ENCODE measurements at regions not wholly inside any gene's neighbourhood (a gene's known extent, or its start where the extent isn't known, plus 50 kb on each side); places are given as distances from the start of the nearest gene placed in this dataset.

DNA sequence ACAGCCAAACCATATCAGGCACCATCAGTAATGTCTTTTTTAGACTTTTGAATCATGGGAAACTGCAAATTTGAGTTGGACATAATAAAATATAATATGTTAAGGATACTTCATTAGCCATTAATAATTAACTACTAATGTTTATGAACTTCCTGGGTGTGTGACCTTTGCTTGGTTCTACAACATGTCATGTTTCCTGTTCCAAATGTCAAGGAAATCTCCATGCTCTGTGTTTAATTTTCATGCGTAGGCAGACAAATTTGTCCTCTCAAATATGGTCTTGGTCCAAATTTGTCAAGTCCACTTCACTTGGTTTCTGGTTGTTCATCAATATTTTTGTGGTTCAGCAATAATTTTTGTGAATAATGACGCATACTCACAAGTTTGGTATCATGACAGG, 410.5 kb downstream of the BMP2 start:
- TF ChIP-seq CTCF (IDR thresholded peaks at IDR 0.05; ENCODE audit: control extremely low read depth, extremely low read depth): no peak
- ATAC-seq (ENCODE audit: insufficient read depth, low FRiP score) (no peak), DNase-seq (no peak)
- Histone ChIP-seq H3K27ac (ENCODE audit: low read depth in 1 of 2, low read length in 1 of 2) (no peak overlapping the region), H3K36me3 (ENCODE audit: control insufficient read depth in 4 of 4, insufficient read depth in 4 of 4, low read length in 4 of 4) (no peaks in the 10 kb centered on the region), H3K9ac (ENCODE audit: insufficient read depth in 1 of 2, low read length in 2 of 2) (no peak overlapping the region), H3K4me1 (ENCODE audit: control insufficient read depth in 5 of 5, insufficient read depth in 5 of 5, low read length in 5 of 5) (no peaks in the 10 kb centered on the region), H3K9me3 (ENCODE audit: control insufficient read depth in 4 of 4, insufficient read depth in 3 of 4, low read length in 3 of 4) (peaks cover 0 to 5% (median 0%) of the 10 kb centered on the region in 4 donors), H3K27me3 (ENCODE audit: control insufficient read depth in 3 of 3, insufficient read depth in 3 of 3, low read length in 2 of 3) (no peaks in the 10 kb centered on the region), H3K4me3 (no peak overlapping the region)
- 66 to 86% methylated on average over 2 of the region's 2 CpGs for WGBS, 2 donors

DNA sequence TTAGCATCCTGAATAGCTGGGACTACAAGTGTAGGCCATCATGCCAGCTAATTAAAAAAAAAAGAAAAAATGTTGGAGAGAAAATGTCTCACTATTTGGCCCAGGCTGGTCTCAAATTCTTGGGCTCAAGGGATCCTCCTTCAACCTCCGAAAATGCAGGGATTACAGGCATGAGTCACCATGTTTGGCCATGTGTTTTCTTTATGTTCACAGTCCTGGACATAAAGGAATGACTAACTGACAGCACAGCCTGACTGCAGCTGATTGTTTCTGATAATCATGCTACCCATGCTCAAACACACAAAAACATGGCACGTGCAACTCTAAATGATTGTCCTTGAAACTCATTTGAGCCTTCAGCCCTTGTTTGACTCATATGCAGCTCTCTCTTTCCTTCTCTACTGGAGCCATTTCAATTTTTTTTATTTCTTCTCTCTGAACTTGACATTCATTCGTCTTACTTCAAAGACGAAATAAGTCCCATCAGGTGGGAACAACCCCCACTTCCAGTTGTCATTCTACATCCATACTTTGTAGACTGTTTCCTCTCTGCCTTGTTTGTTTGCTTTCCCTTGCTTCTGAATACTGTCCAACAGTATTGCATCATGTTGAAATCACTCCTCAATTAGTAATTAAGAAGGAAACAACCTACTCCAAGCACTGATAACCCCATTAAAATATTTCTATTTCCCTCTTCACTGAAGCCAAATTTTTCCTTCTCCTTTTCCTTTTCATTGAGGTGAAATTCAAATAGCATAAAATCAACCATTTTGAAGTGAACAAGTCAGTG, 413.0 kb downstream of the BMP2 start:
- peaks cover 0 to 5% (median 0%) of the 10 kb centered on the region in 4 donors for H3K9me3 ChIP-seq (ENCODE audit: control insufficient read depth in 4 of 4, insufficient read depth in 3 of 4, low read length in 3 of 4)
- WGBS, 2 donors: 63 to 78% methylated on average over 4 of the region's 4 CpGs
- no peak overlapping the region for H3K9ac ChIP-seq (ENCODE audit: insufficient read depth in 1 of 2, low read length in 2 of 2)
- no peaks in the 10 kb centered on the region for H3K4me1 ChIP-seq (ENCODE audit: control insufficient read depth in 5 of 5, insufficient read depth in 5 of 5, low read length in 5 of 5)
- no peak overlapping the region for H3K4me3 ChIP-seq
- H3K27me3 ChIP-seq (ENCODE audit: control insufficient read depth in 3 of 3, insufficient read depth in 3 of 3, low read length in 2 of 3): no peaks in the 10 kb centered on the region
- H3K36me3 ChIP-seq (ENCODE audit: control insufficient read depth in 4 of 4, insufficient read depth in 4 of 4, low read length in 4 of 4): no peaks in the 10 kb centered on the region
- DNase-seq (no peak), ATAC-seq (ENCODE audit: insufficient read depth, low FRiP score) (no peak)
- no peak for TF ChIP-seq CTCF (IDR thresholded peaks at IDR 0.05; ENCODE audit: control extremely low read depth, extremely low read depth)
- no peak overlapping the region for H3K27ac ChIP-seq (ENCODE audit: low read depth in 1 of 2, low read length in 1 of 2)

- H3K36me3 ChIP-seq (ENCODE audit: control insufficient read depth in 4 of 4, insufficient read depth in 4 of 4, low read length in 4 of 4): no peaks in the 10 kb centered on the region
- H3K27ac ChIP-seq (ENCODE audit: low read depth in 1 of 2, low read length in 1 of 2): no peak overlapping the region
- DNase-seq: no peak
- H3K4me1 ChIP-seq (ENCODE audit: control insufficient read depth in 5 of 5, insufficient read depth in 5 of 5, low read length in 5 of 5): no peaks in the 10 kb centered on the region
- H3K9me3 ChIP-seq (ENCODE audit: control insufficient read depth in 4 of 4, insufficient read depth in 3 of 4, low read length in 3 of 4): no peaks in the 10 kb centered on the region
- no peaks in the 10 kb centered on the region for H3K27me3 ChIP-seq (ENCODE audit: control insufficient read depth in 3 of 3, insufficient read depth in 3 of 3, low read length in 2 of 3)
- no peak for TF ChIP-seq CTCF (IDR thresholded peaks at IDR 0.05; ENCODE audit: control extremely low read depth, extremely low read depth)
- H3K9ac ChIP-seq (ENCODE audit: insufficient read depth in 1 of 2, low read length in 2 of 2): no peak overlapping the region
- no peak overlapping the region for H3K4me3 ChIP-seq
- ATAC-seq (ENCODE audit: insufficient read depth, low FRiP score): no peak
- 71 to 79% methylated on average over 2 of the region's 2 CpGs for WGBS, 2 donors
Observed at GRCh38 chr20:7189231-7189630, 421.7 kb downstream of the BMP2 start.

GRCh38 chr20:7193681-7194080, 426.2 kb downstream of the BMP2 start:
- WGBS, 2 donors: 79 to 80% methylated on average over 4 of the region's 4 CpGs
- Histone ChIP-seq H3K4me1 (ENCODE audit: control insufficient read depth in 5 of 5, insufficient read depth in 5 of 5, low read length in 5 of 5) (no peaks in the 10 kb centered on the region), H3K36me3 (ENCODE audit: control insufficient read depth in 4 of 4, insufficient read depth in 4 of 4, low read length in 4 of 4) (no peaks in the 10 kb centered on the region), H3K27me3 (ENCODE audit: control insufficient read depth in 3 of 3, insufficient read depth in 3 of 3, low read length in 2 of 3) (no peaks in the 10 kb centered on the region), H3K27ac (ENCODE audit: low read depth in 1 of 2, low read length in 1 of 2) (no peak overlapping the region), H3K9ac (ENCODE audit: insufficient read depth in 1 of 2, low read length in 2 of 2) (no peak overlapping the region), H3K9me3 (ENCODE audit: control insufficient read depth in 4 of 4, insufficient read depth in 3 of 4, low read length in 3 of 4) (no peaks in the 10 kb centered on the region), H3K4me3 (no peak overlapping the region)
- no peak for TF ChIP-seq CTCF (IDR thresholded peaks at IDR 0.05; ENCODE audit: control extremely low read depth, extremely low read depth)
- ATAC-seq (ENCODE audit: insufficient read depth, low FRiP score) (no peak), DNase-seq (no peak)

All from lung (tissue), 11 donors.